Stomach (tissue), 8 donors: ENCODE measurements at regions not wholly inside any gene's neighbourhood (a gene's known extent, or its start where the extent isn't known, plus 50 kb on each side); places are given as distances from the start of the nearest gene placed in this dataset.
"Not testable (repeated sequence)": the region's sequence is repeated elsewhere in the genome, so short reads cannot be mapped to it uniquely, and the experiment has no call there.

Source experiments
- DNase-seq, 2 donors: peaks; one replicate each; pipeline versions ENCODE4 v3.0.0 to v3.0.0-alpha.2; 2013 to 2019
- H3K27ac ChIP-seq, 5 donors: fragments of 200-600 bp in 4 of 5; sonication (generic) in 4 of 5; one replicate each; pipeline ENCODE4 v1.5.1; 2013 to 2019; ENCODE audit warnings: mild to moderate bottlenecking in 1 of 5, moderate library complexity in 1 of 5
- H3K27me3 ChIP-seq, 3 donors: fragments of 200-600 bp; sonication (generic); one replicate each; pipeline ENCODE4 v1.5.1; 2017 to 2019; ENCODE audit warnings: mixed run types in 1 of 3
- H3K36me3 ChIP-seq, 4 donors: fragments of 200-600 bp; sonication (generic); 1 replicate in 3 of 4; 2 replicates in 1 of 4; pipeline ENCODE4 v1.5.1; 2016 to 2019
- H3K4me1 ChIP-seq, 4 donors: fragments of 200-600 bp; sonication (generic); one replicate each; pipeline ENCODE4 v1.5.1; 2016 to 2019
- H3K4me3 ChIP-seq, 4 donors: fragments of 200-600 bp; sonication (generic) in 3 of 4; one replicate each; pipeline ENCODE4 v1.5.1; 2016 to 2019; ENCODE audit warnings: mild to moderate bottlenecking in 1 of 4
- H3K9me3 ChIP-seq, 4 donors: fragments of 200-600 bp; sonication (generic); one replicate each; pipeline ENCODE4 v1.5.1; 2016 to 2019
- WGBS, 5 donors: extraction: QIAGEN DNeasy Blood & Tissue Kit in 3 of 5; methylation state at CpG; one replicate each; pipeline versions ENCODE4 v1.1.5 to v1.1.7; 2013 to 2018; 5-methylcytosine and 5-hydroxymethylcytosine counted together
- intact Hi-C: fragments of 100-400 bp; cut with DNase I; formaldehyde crosslinking; loops from one replicate; pipeline ENCODE4 v1.15.1; 2023; ENCODE audit warnings: low total_unique reads
- donor health status: healthy with polysubstance abuse.
- donor health status: Bipolar disorder and iron deficiency.
- donor health status: healthy.

DNA sequence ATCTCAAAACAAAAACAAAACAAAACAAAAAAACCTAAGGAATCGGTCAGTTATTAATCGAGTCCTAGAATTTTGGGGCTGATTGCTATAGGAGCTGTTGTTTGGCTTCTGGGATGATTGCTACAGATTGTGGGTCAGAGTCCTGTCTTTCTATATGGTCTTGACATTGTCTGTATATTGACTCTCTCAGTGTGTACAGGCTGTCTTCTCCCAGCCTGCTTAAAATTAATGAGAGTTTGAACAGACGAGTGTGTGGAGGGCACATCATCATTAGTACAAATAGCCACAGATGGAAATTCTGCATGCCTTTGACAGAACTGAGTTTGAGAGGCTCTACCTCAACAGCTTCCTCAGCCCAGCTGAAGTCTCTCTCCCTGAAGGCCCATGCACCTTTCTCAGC lies 98.0 kb upstream of the PLGLB2 start:
- H3K27ac ChIP-seq, H3K4me1 ChIP-seq, DNase-seq, H3K27me3 ChIP-seq, H3K9me3 ChIP-seq, H3K4me3 ChIP-seq, H3K36me3 ChIP-seq, intact Hi-C loops: not testable (repeated sequence)
- 67 to 96% (median 86%) methylated on average over 3 of the region's 3 CpGs for WGBS, 5 donors

- DNase-seq, H3K27ac ChIP-seq, H3K9me3 ChIP-seq, H3K4me1 ChIP-seq, H3K36me3 ChIP-seq, intact Hi-C loops, H3K27me3 ChIP-seq, H3K4me3 ChIP-seq: not testable (repeated sequence)
- 83 to 93% methylated on average over 2 of the region's 2 CpGs; no CpG with 5 or more reads in 3 of the 5 donors for WGBS, 5 donors
These were observed 97.0 kb upstream of the PLGLB2 start for GRCh38 chr2:87650837-87651236.

DNA sequence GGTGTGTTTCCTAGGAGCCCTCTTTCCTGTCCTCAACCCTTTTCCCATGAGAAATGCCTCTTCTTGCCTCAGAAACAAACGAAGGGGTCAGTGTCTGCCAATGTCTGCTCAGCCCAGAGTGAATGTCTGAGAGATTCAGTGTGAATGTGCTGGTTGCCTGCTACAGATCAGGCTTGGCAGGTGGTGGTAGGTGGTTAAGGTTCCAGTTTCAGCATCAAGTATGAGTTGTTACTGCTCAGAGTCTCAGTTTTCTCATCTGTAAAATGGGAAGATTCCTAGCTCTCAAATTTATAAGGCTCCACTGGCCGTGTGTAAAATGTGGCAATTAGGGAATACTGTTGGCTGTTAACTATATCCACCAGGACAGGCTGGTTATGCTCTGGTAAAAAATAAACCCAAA lies 96.3 kb upstream of the PLGLB2 start:
- H3K4me1 ChIP-seq, H3K36me3 ChIP-seq, H3K4me3 ChIP-seq, H3K9me3 ChIP-seq, H3K27ac ChIP-seq, DNase-seq, H3K27me3 ChIP-seq, intact Hi-C loops: not testable (repeated sequence)
- 77 to 94% (median 89%) methylated on average over 1 to 2 of the region's 2 CpGs for WGBS, 5 donors

DNA sequence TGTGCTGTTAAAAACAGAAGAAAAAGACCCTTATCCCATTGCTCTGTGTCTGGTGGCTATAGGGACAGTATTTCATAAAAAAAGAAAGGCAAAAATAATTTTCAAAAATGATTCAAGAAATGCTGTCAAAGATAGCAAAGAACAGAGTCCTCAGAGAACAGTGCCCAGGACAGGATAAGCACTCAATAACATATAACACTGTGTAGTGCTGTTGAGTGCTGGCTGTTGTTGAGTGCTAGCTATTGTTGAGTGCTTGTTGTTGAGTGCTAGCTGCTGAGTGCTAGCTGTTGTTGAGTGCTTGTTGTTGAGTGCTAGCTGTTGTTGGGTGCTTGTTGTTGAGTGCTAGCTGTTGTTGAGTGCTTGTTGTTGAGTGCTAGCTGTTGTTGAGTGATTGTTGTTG lies 94.5 kb upstream of the PLGLB2 start:
- intact Hi-C loops, DNase-seq, H3K27ac ChIP-seq, H3K27me3 ChIP-seq, H3K9me3 ChIP-seq, H3K4me3 ChIP-seq, H3K4me1 ChIP-seq, H3K36me3 ChIP-seq: not testable (repeated sequence)

DNA sequence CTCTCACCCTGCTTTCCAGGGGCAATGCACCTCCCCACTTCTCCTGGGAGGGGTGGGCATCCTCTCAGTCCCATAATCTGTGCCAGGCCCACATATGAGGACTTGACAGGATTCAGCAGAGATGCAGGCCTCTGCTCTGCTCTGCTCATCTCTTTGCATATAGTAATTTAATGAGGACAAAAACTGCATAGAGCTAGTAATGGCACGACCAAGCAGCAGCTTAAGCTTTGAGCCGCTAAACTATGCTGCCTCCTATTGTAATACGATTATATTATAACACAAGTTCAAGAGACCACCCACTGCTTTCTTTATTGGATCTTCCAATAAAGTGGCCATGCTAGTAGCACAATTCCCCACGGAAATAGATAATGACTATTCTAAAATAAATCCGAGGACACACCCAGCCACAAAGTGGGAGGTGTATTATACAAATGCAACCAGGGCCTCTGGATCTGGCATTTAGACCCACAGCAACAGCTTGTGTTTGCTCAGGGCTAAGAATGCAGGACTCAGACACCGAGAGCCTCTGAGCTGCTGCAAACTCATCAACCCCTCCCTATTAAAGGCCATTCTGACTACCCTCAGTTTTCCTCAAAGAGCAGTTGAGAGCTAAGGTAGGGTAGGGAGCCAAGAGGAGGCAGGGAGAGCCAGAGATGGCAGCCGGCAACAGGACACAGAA lies 93.6 kb upstream of the PLGLB2 start:
- H3K9me3 ChIP-seq, H3K4me3 ChIP-seq, H3K27me3 ChIP-seq, H3K27ac ChIP-seq, H3K4me1 ChIP-seq, DNase-seq, intact Hi-C loops, H3K36me3 ChIP-seq: not testable (repeated sequence)
- WGBS, 5 donors: 45 to 75% (median 66%) methylated on average over 4 to 6 of the region's 7 CpGs

GRCh38 chr2:87657915-87658314 lies 90.0 kb upstream of the PLGLB2 start:
- WGBS, 5 donors: 21 to 58% (median 33%) methylated on average over 1 to 2 of the region's 2 CpGs
- H3K4me3 ChIP-seq, H3K27ac ChIP-seq, H3K4me1 ChIP-seq, H3K9me3 ChIP-seq, DNase-seq, H3K27me3 ChIP-seq, H3K36me3 ChIP-seq, intact Hi-C loops: not testable (repeated sequence)

DNA sequence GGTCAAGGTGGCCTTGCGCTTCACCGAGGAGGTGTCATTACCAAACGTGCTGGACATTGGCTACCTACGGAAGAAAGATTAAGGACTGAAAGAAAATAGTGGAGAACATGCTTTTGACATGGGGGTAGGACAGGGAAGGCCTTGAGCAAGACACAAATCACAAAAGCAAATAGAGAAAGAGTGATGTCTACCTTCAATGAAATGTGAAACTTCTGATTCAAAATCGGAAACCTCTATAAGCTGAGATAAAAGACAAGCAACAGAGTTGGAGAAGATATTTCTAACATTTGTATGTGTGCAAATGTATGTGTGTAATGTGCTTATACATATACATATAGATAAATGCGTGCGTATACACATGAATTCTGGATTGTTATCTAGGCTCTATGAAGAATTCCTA lies 89.5 kb upstream of the PLGLB2 start:
- 64 to 100% (median 79%) methylated on average over 2 to 3 of the region's 7 CpGs; no CpG with 5 or more reads in 1 of the 5 donors for WGBS, 5 donors
- H3K27me3 ChIP-seq, DNase-seq, H3K9me3 ChIP-seq, H3K27ac ChIP-seq, H3K4me3 ChIP-seq, intact Hi-C loops, H3K4me1 ChIP-seq, H3K36me3 ChIP-seq: not testable (repeated sequence)

DNA sequence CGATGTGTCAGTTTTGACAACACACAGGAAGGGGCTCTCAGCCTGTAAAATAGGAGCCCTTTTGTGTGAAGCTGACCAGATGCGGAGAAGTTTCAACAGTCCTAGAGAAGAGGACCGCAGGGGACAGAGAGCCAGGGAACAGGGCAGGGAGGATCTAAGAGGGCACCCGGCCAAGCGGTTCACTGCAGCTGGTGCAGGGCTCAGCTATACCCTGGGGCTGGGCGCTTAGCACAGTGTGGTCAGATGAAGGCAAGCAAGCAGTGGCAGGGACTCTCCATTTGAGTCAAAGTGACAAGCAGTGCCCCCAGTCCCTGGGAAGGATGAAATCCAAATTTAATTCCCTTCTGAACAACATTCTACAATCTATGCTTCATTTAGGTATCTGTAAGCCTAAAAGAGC lies 88.9 kb upstream of the PLGLB2 start:
- WGBS, 5 donors: 74 to 86% (median 86%) methylated on average over 1 to 6 of the region's 6 CpGs
- intact Hi-C loops, H3K9me3 ChIP-seq, DNase-seq, H3K4me3 ChIP-seq, H3K27ac ChIP-seq, H3K27me3 ChIP-seq, H3K36me3 ChIP-seq, H3K4me1 ChIP-seq: not testable (repeated sequence)

GRCh38 chr2:87660164-87660563 lies 87.7 kb upstream of the PLGLB2 start:
- H3K36me3 ChIP-seq, H3K4me3 ChIP-seq, intact Hi-C loops, DNase-seq, H3K27me3 ChIP-seq, H3K9me3 ChIP-seq, H3K4me1 ChIP-seq, H3K27ac ChIP-seq: not testable (repeated sequence)
- 93 to 97% (median 97%) methylated on average over 7 to 9 of the region's 10 CpGs for WGBS, 5 donors

- H3K27me3 ChIP-seq, H3K36me3 ChIP-seq, H3K4me3 ChIP-seq, H3K4me1 ChIP-seq, intact Hi-C loops, H3K9me3 ChIP-seq: not testable (repeated sequence)
- peak overlapping the region; percentile 41 to 86 (median 46) for H3K27ac ChIP-seq
- 37 to 64% (median 49%) methylated on average over 9 of the region's 10 CpGs for WGBS, 5 donors
- DNase-seq: peak; percentile 57 to 87
These were observed 85.3 kb upstream of the PLGLB2 start for GRCh38 chr2:87662316-87663290.

- DNase-seq, H3K4me3 ChIP-seq, H3K9me3 ChIP-seq, H3K27ac ChIP-seq, H3K4me1 ChIP-seq, H3K27me3 ChIP-seq, intact Hi-C loops, H3K36me3 ChIP-seq: not testable (repeated sequence)
These were observed 84.5 kb upstream of the PLGLB2 start for GRCh38 chr2:87663347-87663746.

GRCh38 chr2:87667027-87667426 lies 80.9 kb upstream of the PLGLB2 start:
- H3K36me3 ChIP-seq, H3K27ac ChIP-seq, DNase-seq, intact Hi-C loops, H3K4me1 ChIP-seq, H3K4me3 ChIP-seq, H3K27me3 ChIP-seq, H3K9me3 ChIP-seq: not testable (repeated sequence)
